Activated CD8-positive, alpha-beta T cell treated with anti-CD3 and anti-CD28 coated beads for 36 hours (primary cell): ENCODE measurements at regions not wholly inside any gene's neighbourhood (a gene's known extent, or its start where the extent isn't known, plus 50 kb on each side); places are given as distances from the start of the nearest gene placed in this dataset.

ENCODE experiments used
- ATAC-seq: fragments of 200-7000 bp; cut with Tn5 transposase; one replicate; pipeline ENCODE4 v1.10.0; 2021; ENCODE audit warnings: mild to moderate bottlenecking, moderate library complexity
- CTCF ChIA-PET: fragments of 350-600 bp; sonication (Branson Sonifier 250); formaldehyde crosslinking; loops from one replicate; lab custom pipeline; 2021; ENCODE audit warnings: antibody characterized with exemption; lab: Charles Lee
- POLR2A ChIA-PET: fragments of 350-600 bp; sonication (Branson Sonifier 250); formaldehyde crosslinking; loops from one replicate; lab custom pipeline; 2021; ENCODE audit warnings: antibody characterized with exemption; lab: Charles Lee
- DNase-seq: peaks from one replicate; pipeline ENCODE4 v3.0.0-alpha.2; 2020
- H3K27ac Mint-ChIP-seq: one replicate; pipeline ENCODE4 v1.8.0; 2021; ENCODE audit warnings: mild to moderate bottlenecking, mixed read lengths
- H3K27me3 Mint-ChIP-seq: one replicate; pipeline ENCODE4 v1.8.0; 2021; ENCODE audit warnings: mixed read lengths
- H3K36me3 Mint-ChIP-seq: one replicate; pipeline ENCODE4 v1.8.0; 2021; ENCODE audit warnings: low read depth, mixed read lengths
- H3K4me1 Mint-ChIP-seq: one replicate; pipeline ENCODE4 v1.8.0; 2021; ENCODE audit warnings: low read depth, mixed read lengths
- H3K4me3 Mint-ChIP-seq: one replicate; pipeline ENCODE4 v1.8.0; 2021; ENCODE audit warnings: mild to moderate bottlenecking, moderate library complexity, mixed read lengths
- H3K9me3 Mint-ChIP-seq: one replicate; pipeline ENCODE4 v1.8.0; 2021; ENCODE audit warnings: mixed read lengths
- CTCF ChIP-seq: fragments of 200-600 bp; IDR thresholded peaks from one replicate; pipeline ENCODE4 v1.8.0; 2022; ENCODE audit warnings: antibody characterized with exemption, mild to moderate bottlenecking
- intact Hi-C: fragments of 100-400 bp; cut with micrococcal nuclease; formaldehyde crosslinking; loops from one replicate; pipeline ENCODE4 v1.10.0; 2022

DNA sequence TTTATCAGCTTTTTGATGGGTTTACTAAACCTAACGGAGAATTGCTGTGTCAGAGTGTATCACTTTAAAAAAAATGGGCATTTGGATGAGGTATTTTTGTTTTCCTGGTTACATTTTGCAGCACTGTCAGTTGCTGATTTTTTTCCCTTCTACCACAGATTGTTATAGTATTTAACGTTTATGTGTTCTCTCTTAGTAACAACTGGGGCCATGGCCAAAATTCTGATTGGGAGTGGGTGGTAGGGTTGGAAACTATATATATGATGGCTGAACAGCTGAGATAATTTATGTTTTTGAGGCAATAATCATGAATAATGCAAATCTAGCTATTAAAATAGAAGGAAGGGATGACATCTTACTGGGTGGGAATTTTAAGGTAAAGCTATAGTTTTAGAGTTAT is 229.4 kb upstream of the SUCLG2 start:
- intact Hi-C loops: no loop called here
- no peak for DNase-seq
- H3K36me3 Mint-ChIP-seq: no peaks in the 10 kb centered on the region
- H3K27me3 Mint-ChIP-seq: no peaks in the 10 kb centered on the region
- no peak overlapping the region for H3K4me3 Mint-ChIP-seq
- H3K27ac Mint-ChIP-seq: no peak overlapping the region
- POLR2A ChIA-PET: no interaction called here
- TF ChIP-seq CTCF: no peak
- H3K9me3 Mint-ChIP-seq: peaks cover 3% of the 10 kb centered on the region
- CTCF ChIA-PET: interaction anchor here (0.9 kb wide), 1 partner anchor 771 kb away, joined by 3 read pairs; no protein-coding TSS in a partner anchor
- no peak for ATAC-seq
- no peaks in the 10 kb centered on the region for H3K4me1 Mint-ChIP-seq

DNA sequence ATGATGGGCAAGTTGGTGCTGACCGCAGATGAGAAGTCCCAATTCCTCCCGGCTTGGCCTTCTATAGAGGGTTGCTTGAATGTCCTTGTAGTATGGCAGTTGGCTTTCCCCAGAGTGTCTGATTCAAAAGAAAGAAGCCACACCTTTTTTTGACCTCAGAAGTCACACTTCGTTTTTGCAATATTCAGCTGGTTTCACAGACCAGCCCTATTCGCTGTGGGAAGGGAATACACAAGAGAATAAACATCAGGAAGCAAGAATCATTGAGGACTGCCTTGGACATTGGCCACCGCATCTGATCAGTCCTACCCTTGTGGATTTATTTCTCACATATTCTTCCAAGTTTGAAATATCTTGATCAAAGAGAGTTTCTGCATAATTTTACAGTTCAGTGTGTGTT is 228.6 kb upstream of the SUCLG2 start:
- no peaks in the 10 kb centered on the region for H3K4me1 Mint-ChIP-seq
- POLR2A ChIA-PET: no interaction called here
- ATAC-seq: no peak

DNA sequence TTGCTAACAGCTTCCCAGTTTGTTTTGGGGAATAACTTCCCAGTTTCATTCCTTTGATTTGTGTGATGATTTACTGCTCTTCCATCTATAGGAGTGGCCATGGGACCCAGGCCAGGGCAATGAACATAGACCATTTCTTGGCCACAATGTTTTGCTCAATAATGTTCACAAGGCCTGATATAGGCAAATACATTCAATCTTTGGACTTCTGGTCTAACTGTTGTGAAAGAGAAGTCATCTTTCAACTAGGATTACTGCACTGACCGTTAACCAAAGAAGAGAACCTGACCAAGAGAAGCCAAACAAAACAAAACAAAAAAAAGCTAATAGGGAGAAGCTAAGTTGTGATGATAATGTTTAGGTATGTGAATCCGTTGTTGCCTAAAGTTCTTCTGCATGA is 221.8 kb upstream of the SUCLG2 start:
- TF ChIP-seq CTCF: no peak
- H3K9me3 Mint-ChIP-seq: no peaks in the 10 kb centered on the region
- no peak for ATAC-seq
- H3K27ac Mint-ChIP-seq: no peak overlapping the region
- no peaks in the 10 kb centered on the region for H3K36me3 Mint-ChIP-seq
- intact Hi-C loops: no loop called here
- no peak for DNase-seq
- POLR2A ChIA-PET: no interaction called here
- no peaks in the 10 kb centered on the region for H3K4me1 Mint-ChIP-seq
- no peaks in the 10 kb centered on the region for H3K27me3 Mint-ChIP-seq
- no peak overlapping the region for H3K4me3 Mint-ChIP-seq
- CTCF ChIA-PET: no interaction called here

More for the DNA sequence above, 228.6 kb upstream of the SUCLG2 start:
- Mint-ChIP-seq H3K27me3 (no peaks in the 10 kb centered on the region), H3K4me3 (no peak overlapping the region), H3K9me3 (no peaks in the 10 kb centered on the region), H3K36me3 (no peaks in the 10 kb centered on the region), H3K27ac (no peak overlapping the region)
- intact Hi-C loops: no loop called here
- DNase-seq: no peak
- TF ChIP-seq CTCF: no peak
- CTCF ChIA-PET: interaction anchor here (0.9 kb wide), 1 partner anchor 770 kb away, joined by 3 read pairs; no protein-coding TSS in a partner anchor

DNA sequence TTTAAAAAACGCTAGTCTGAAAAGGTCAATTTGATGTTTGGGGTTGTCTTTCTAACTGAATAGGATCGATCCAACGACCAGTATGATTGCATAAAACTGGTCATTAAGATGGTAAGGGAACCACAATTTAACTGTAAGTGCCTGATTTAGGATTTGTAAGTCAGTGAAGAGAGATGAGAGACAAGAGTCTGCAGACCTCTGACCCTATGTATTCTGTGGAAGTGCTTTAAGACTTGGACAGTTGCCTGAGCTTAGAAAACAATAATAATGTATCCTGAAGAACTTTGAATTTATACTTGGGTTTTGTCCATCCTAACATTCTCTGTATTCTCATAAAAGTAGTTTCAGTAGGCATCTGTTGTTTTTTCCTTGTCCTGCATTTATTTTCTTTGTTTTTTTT is 221.4 kb upstream of the SUCLG2 start:
- no peak for DNase-seq
- CTCF ChIA-PET: no interaction called here
- Mint-ChIP-seq H3K4me1 (no peaks in the 10 kb centered on the region), H3K27ac (no peak overlapping the region), H3K9me3 (no peaks in the 10 kb centered on the region), H3K36me3 (no peaks in the 10 kb centered on the region), H3K4me3 (no peak overlapping the region), H3K27me3 (no peaks in the 10 kb centered on the region)
- intact Hi-C loops: no loop called here
- no peak for TF ChIP-seq CTCF
- POLR2A ChIA-PET: no interaction called here
- no peak for ATAC-seq

GRCh38 chr3:67875338-67875737 is 220.9 kb upstream of the SUCLG2 start:
- intact Hi-C loops: no loop called here

More at GRCh38 chr3:67875338-67875737, 220.9 kb upstream of the SUCLG2 start:
- POLR2A ChIA-PET: no interaction called here
- Mint-ChIP-seq H3K36me3 (no peaks in the 10 kb centered on the region), H3K9me3 (no peaks in the 10 kb centered on the region), H3K4me3 (no peak overlapping the region), H3K27ac (no peak overlapping the region), H3K4me1 (no peaks in the 10 kb centered on the region), H3K27me3 (no peaks in the 10 kb centered on the region)
- TF ChIP-seq CTCF: no peak
- DNase-seq (no peak), ATAC-seq (no peak)
- CTCF ChIA-PET: no interaction called here
